GM12872 (cell line): ENCODE measurements at regions not wholly inside any gene's neighbourhood (a gene's known extent, or its start where the extent isn't known, plus 50 kb on each side); places are given as distances from the start of the nearest gene placed in this dataset.

Experiments used
- TF ChIP-seq, protein P1 (sequence below): IDR thresholded peaks from 3 replicates; pipeline ENCODE4 v1.5.1; 2011; ENCODE audit warnings: low read depth, mild to moderate bottlenecking, low read length, moderate library complexity; ENCODE audit not compliant: insufficient read depth

DNA sequence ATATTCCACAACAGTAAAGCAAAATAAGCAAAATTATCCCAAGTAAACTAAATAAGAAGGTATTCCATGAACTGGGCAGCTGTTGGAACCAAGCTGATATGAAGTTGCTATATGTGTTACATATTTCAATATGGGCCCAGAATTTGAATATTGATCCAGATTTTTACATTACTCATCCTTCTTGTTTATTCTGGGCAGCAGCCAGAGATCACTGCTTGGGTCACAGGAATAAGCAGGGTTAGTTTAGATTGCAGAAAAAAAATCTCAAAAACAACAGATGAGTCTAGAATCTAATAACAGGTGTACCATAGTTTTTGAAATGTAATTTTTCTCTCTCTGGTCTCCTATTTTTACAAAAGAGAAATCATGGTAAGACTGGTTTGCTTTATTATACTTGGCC lies 171.5 kb upstream of the NAMPT start:
- TF ChIP-seq, protein P1, sequence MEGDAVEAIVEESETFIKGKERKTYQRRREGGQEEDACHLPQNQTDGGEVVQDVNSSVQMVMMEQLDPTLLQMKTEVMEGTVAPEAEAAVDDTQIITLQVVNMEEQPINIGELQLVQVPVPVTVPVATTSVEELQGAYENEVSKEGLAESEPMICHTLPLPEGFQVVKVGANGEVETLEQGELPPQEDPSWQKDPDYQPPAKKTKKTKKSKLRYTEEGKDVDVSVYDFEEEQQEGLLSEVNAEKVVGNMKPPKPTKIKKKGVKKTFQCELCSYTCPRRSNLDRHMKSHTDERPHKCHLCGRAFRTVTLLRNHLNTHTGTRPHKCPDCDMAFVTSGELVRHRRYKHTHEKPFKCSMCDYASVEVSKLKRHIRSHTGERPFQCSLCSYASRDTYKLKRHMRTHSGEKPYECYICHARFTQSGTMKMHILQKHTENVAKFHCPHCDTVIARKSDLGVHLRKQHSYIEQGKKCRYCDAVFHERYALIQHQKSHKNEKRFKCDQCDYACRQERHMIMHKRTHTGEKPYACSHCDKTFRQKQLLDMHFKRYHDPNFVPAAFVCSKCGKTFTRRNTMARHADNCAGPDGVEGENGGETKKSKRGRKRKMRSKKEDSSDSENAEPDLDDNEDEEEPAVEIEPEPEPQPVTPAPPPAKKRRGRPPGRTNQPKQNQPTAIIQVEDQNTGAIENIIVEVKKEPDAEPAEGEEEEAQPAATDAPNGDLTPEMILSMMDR, result no peak

DNA sequence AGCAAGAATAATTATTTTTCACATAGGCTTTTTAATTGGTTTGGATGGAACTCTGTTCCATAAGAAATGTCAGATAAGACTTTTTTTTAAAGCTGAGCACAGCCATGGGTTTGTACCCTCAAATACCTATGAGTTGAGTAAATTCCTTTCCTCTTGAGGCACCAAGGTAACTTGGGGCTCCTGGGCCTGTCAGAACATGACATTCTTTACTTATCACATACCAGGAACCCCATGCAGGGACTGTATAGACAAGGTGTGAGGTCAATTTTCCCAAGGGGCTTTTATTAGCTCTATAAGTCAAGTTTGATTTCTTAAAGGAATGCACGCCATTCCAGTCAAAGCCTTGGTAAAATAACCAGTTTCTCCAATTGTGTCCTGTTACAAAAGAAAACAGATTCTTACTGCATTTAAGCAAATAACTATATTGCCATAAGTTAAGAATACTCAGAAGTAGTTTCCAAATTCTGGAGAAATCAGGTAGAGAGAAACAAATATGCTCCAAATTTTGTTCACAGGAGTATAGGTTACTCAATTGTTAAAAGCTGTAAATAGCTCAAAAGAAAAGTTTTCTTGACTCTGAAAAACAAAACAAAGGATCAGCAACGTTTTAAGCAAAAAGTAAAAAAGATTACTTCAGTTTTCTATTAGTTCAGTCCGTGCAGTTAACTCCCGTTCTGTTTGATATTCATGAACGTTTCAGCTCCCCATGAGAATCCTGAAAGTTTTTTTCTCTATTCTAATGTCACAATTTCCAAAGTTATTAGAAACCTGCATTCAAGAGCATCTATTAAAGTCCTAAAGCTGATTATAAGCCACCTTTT lies 167.5 kb upstream of the NAMPT start:
- TF ChIP-seq, protein P1, result no peak

DNA sequence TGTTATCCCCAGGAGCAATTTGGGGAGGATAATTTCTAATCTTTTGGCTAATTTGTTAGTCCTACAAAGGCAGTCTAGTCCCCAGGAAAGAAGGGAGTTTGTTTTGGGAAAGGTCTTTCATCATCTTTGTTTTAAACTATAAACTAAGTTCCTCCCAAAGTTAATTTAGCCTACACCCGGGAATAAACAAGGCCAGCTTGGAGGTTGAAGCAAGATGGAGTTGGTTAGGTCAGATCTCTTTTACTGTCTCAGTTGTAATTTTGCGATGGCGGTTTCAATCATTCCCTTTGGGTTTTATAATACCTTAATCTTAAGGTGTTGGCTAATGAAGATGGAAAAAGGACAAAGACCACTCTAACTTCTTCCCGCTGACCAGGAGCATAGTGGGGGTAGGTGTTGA lies 166.4 kb upstream of the NAMPT start:
- TF ChIP-seq, protein P1, result no peak

GRCh38 chr7:106450716-106451115 lies 165.9 kb upstream of the NAMPT start:
- TF ChIP-seq, protein P1, result no peak

GRCh38 chr7:106448992-106449859 lies 164.4 kb upstream of the NAMPT start:
- TF ChIP-seq, protein P1, result no peak

- TF ChIP-seq, protein P1, result no peak
These were observed 163.7 kb upstream of the NAMPT start for GRCh38 chr7:106448346-106448991.

- TF ChIP-seq, protein P1, result no peak
These were observed 162.6 kb upstream of the NAMPT start for GRCh38 chr7:106447318-106447847.
